ENCODE measurements at regions not wholly inside any gene's neighbourhood (a gene's known extent, or its start where the extent isn't known, plus 50 kb on each side); places are given as distances from the start of the nearest gene placed in this dataset.

DNA sequence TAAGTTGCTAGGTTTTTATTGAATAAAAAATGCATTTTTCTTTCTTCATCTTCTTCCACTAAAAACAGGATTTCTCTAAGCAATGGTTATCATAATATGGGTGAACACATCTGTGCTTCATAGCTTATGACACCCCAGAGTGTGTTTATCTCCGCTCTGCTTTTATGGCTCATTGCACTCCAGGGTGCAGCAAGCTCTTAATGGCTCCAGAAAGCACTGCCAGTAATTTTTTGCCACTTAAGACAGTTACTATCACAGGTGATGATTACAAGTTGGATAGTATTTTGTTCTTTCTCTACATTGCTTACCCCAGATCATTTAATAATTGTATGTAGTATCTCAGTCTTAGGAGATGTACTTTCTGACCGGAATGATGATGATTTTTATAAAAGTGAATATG, 239.3 kb upstream of the CDH20 start:
- no peak overlapping the region for H3K4me3 ChIP-seq (ENCODE audit: low read depth, low read length)
- no peak for DNase-seq (ENCODE audit: low read depth)

DNA sequence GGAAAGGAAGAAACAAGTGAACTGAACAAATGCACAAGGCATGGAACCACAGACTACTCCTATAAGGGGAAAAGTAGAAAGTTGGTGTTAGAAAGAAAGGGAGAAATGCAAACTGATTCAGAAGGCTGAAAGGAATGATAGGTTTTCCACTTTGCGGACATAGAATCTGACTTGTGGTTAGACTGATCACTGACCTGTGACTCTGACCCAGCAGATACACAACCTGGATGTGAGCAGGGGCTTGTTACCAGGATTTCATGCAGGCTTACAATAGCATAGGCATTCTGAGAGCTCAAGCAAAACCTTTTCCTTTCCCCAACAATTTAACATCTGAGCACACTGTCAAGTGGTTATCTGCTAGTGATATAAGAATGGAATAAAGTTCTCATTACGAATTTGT, 237.0 kb upstream of the CDH20 start:
- no peak for DNase-seq (ENCODE audit: low read depth)
- no peak overlapping the region for H3K4me3 ChIP-seq (ENCODE audit: low read depth, low read length)

DNA sequence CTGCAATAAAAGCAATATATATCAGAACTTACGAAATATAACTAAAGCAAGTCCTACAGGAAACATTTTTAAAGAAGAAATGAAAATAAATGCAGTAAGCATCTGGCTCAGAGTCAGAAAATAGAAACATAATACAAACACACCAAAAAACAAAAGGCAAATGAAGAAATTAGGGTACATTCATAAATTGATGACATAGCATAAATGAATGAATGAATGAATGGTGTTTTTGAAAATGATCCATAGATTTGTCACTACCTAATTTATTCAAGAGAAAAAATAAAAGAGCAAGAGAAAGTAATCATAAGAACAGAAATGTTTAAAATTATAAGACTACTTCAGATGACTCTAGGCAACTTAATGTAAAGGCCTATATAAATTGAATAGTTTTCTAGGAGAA, 226.1 kb upstream of the CDH20 start:
- H3K4me3 ChIP-seq (ENCODE audit: low read depth, low read length) = no peak overlapping the region
- no peak for DNase-seq (ENCODE audit: low read depth)

DNA sequence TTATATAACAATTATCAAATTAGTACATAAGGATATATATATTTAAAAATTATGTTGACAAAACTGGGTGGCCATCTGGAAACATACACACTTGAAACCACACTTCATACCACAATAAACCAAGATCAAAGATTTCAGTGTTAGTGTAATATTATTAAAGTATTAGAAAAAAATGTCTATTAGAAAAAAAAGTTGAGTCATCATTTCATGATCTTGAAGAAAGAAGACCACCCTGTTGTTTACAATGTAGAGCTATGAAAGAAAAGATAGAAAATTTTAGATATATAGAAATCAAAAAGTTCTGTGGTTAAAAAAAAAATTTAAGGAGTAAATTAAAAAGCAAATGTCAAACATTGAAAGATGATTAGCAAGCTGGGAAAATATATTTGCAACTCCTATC, 224.5 kb upstream of the CDH20 start:
- no peak for DNase-seq (ENCODE audit: low read depth)
- no peak overlapping the region for H3K4me3 ChIP-seq (ENCODE audit: low read depth, low read length)

DNA sequence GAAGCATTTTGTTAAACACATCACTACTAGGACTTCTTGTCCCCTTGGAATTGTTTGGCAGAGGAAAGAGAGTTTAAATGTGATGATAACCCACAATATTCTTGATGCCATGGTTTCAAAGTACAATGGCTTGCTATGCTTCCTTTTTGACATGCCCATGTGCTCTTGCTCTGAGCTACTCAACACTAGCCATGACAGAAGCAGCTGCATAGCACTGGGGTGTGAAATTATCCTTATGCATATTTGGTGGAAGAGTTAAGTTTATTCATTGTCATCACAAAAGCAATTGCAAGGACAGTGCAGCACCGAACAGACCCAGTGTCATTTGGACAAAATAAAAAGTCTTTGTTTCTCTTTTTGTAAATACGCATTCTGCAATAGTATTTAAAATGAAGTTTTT, 209.9 kb upstream of the CDH20 start:
- no peak for DNase-seq (ENCODE audit: low read depth)

DNA sequence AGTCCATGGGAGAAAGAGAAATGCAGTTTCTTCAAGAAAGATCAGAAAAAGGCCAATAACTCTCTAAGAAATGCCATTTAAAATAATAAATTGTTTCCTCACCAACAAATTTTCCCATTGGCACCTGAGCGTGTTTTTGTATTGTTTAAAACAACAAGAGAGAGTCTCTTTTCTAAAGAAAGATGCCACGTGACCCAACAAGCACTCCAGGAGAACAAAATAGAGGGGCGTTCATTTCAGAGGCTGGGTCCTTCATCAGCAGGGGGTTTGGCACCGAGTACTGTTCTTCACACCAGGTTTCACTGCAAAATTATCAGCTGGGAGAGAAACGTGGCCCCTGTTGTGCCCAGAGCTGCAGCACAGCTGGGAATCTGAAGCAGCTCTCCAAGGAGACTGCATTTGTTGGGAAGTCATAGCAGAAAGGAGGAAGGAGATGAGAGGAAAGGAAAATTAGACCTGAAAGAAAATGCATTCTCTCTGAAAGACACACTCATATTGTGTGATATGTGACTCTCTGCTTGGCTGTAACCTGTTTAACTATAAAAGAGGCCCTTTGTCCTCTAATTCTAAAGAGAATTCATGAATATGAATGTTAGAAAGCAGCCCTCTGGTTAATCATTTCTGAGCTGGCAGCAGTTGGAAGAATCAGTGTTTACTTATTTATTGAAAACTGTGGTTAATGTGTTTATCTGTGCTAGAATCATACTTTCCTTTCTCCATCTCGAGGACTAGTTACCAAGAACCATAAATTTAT, 205.3 kb upstream of the CDH20 start:
- no peak overlapping the region for H3K4me3 ChIP-seq (ENCODE audit: low read depth, low read length)
- DNase-seq (ENCODE audit: low read depth) = no peak

More for the DNA sequence above, 209.9 kb upstream of the CDH20 start:
- H3K4me3 ChIP-seq (ENCODE audit: low read depth, low read length) = no peak overlapping the region

DNA sequence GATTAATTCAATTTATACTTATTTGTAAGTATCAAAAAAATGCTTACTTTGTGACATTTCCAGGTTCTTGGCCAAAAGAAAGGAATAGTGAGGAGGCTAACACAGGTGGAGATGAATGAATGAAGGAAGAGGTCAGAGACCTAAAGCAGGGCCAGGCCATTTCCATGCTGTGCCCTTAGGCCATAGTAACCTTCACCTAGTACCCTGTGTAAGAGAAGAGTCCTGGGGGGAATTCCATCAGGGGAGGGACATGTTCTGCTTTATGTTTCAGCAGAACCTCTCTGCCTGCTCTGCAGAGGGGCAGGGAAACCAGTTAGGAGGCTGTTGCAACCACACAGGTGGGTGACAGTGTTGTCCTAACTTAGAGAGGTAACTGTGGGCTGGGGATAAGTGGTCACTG, 204.2 kb upstream of the CDH20 start:
- no peak overlapping the region for H3K4me3 ChIP-seq (ENCODE audit: low read depth, low read length)
- DNase-seq (ENCODE audit: low read depth) = no peak

DNA sequence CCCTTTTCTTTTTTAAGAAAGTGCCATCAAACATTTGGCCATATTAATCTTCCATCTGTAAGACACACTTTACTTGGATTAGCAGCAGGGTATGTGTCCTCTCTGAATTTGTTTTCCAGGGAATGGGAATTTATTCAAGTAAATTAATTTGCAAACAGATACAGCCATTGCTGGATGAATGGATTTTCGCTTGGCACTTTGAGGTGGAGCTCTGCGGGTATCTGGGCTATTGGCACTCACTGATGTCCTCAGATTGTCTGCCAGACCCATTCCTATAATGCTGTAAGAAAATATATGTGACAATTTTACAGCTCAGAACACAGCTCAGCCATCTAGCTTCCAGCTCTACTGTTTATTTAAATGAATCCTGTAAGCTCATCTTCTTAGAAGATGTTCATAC, 201.2 kb upstream of the CDH20 start:
- no peak overlapping the region for H3K4me3 ChIP-seq (ENCODE audit: low read depth, low read length)
- DNase-seq (ENCODE audit: low read depth) = no peak

DNA sequence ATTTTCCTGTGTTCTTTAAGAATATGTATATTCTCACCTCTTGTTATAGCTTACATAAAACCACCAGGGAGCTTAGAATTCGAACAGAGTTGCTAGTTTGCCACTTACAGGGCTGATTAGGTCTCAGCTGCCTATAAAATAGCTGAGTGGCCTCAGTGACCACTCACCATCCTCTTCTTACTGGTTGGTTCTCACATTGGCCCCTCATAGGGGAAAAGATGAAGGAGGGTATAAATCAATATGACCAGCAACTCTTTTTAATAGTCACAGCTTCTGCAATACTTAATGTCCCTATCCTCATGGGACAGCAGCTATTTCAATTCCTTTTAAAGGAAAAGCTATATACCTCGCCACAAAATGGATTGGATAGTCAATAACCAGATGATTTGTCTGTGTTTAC, 199.4 kb upstream of the CDH20 start:
- no peak overlapping the region for H3K4me3 ChIP-seq (ENCODE audit: low read depth, low read length)
- no peak for DNase-seq (ENCODE audit: low read depth)

DNA sequence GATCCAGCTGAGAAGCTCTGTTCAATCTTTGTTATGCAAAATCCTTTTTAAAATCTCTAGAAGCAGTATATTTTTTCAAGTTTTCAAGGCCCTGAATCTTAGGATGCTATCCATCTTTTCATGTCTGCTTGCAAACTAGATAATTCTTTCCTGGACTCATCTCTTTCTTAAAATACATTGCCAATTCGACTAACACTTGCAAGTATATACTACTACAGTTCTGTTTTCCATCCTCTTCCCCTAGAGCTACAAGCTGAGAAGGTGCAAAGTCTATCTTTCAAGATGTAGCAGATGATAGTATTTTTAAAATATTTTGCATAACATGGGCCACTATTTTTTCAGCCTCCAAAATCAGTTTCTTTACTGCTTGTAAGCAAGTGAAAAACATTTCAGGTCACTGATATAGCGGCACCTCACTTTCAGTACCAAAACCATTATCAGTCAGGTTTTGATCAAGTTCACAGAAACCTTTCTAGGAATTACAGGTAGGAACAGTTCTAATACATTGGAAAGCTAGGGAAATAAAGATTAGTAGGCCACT, 196.4 kb upstream of the CDH20 start:
- H3K4me3 ChIP-seq (ENCODE audit: low read depth, low read length) = no peak overlapping the region
- DNase-seq (ENCODE audit: low read depth) = no peak

DNA sequence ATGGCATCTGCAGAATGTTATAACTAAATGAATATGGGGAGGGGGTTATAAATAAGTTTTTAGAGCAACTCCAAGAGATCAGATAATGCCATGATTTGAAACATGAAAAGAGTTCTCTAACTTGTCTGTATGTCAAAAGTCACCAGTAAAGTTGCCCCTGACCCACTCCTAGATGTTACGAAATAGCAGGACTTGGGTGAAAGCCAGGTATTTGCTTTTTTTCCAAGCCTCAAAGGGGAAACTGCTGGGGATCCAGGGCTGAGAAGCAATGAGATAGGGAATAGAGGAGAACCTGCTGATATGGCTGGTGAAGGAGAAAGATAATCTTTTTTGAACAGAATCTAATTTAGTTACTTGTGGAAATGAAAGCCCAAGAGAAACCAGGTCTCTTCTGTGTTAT, 191.5 kb upstream of the CDH20 start:
- no peak overlapping the region for H3K4me3 ChIP-seq (ENCODE audit: low read depth, low read length)
- no peak for DNase-seq (ENCODE audit: low read depth)

DNA sequence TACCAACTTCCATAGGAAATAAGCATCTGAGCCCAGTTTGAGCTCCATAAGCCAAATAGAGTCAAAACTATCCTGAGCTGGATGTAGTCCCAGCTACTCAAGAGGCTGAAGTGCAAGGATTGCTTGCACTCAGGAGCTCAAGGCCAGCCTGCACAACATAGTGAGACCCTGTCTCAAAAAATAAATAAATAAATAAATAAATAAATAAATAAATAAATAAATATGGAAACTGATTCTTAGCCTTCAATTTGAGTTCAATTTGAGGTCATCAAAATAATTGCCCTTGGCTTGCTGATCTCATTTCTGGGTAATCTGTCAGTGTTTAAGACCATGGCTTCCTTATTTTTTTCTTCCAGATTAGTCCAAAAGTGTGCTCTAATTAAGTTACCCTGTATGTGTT, 184.9 kb upstream of the CDH20 start:
- no peak overlapping the region for H3K4me3 ChIP-seq (ENCODE audit: low read depth, low read length)
- no peak for DNase-seq (ENCODE audit: low read depth)

DNA sequence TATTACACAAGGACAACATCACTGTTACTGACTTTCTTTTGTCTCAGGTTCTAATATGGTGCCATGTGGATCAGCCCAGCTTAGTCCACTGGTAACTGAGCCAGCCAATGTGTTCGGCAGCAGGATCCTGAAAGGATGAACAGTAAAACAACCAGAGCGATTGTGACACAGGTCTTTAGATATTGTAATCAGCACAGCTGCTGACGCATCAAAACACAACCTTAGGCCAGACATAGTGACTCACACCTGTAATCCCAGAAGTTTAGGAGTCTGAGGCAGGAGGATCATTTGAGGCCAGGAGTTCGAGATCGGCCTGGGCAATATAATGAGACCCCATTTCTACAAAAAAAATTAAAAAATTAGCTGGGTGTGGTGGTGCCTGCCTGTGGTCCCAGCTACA, 183.4 kb upstream of the CDH20 start:
- H3K4me3 ChIP-seq (ENCODE audit: low read depth, low read length) = no peak overlapping the region
- DNase-seq (ENCODE audit: low read depth) = no peak

DNA sequence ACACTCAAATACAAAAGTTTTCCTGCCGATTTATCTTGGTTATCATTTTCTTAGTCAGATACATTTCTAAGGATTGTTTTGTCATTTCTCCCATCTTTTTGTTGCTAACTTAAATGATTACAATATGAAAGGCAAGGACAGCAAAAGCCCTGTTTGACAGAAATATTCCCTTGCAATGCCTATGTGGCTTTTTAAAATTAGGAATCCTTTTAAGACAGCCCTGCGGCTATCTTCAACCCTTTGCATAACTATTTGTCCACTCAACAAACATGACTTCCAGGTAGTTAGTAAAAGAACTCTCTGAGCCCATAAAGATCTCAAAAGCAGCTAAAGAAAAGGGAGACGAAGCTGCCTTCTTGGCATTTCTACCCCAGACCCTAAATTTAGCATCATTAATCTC, 179.7 kb upstream of the CDH20 start:
- no peak for DNase-seq (ENCODE audit: low read depth)
- no peak overlapping the region for H3K4me3 ChIP-seq (ENCODE audit: low read depth, low read length)

DNA sequence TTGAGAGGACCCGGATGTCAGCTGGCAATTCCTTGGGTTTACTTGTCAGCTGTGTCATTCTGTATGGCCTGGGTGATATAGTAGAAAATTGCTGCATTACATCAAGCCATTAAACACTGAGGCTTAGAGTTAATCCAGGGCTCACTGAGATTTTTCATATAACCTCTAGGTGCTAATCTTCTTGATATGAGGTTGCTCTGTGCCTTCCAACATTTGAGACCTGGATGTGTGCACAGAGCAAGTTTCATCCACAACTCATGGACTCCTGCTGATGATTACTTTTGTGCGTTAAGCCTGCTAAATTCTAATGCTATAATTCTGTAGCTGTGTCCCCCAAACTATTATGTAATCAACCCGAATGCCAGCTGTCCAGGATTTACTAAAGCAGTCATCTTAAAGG, 178.4 kb upstream of the CDH20 start:
- H3K4me3 ChIP-seq (ENCODE audit: low read depth, low read length) = no peak overlapping the region
- no peak for DNase-seq (ENCODE audit: low read depth)

DNA sequence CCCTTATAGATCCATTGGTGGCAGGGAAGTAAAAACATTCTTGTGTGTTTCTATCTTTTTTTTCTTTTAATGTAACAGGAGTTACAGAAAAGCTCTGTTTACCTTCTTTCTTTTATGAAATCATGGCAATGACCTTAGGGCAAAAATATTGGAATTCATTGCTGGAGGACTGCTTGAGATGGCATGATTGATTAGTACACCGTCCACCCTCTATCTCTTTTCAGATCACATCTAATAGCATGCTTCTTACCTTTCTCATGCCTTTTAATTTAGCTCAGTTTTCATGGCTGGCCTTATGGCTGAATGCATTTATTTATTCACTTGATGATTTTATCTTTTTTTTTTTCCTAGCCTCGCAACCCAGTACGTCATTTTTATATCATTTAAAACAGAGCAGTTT, 177.6 kb upstream of the CDH20 start:
- DNase-seq (ENCODE audit: low read depth) = no peak
- H3K4me3 ChIP-seq (ENCODE audit: low read depth, low read length) = no peak overlapping the region

DNA sequence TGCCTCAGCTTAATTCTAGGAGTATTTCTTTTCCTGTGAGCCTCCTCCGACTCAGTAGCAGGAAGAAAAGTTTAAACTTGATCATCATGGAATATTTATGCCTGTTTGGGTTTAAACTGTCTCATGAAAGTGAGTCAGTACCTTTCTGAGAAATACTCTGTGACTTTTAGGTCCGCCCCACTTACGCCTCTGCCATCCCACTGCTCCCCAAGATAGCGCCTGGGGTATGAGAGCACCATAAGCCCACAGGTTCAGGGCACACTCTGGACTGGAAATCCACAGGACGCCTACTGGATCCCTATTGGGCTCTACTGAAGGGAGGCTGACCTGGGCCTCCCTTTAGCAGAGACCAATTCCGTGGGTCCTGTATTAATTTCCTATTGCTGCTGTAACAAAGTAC, 175.8 kb upstream of the CDH20 start:
- no peak overlapping the region for H3K4me3 ChIP-seq (ENCODE audit: low read depth, low read length)
- DNase-seq (ENCODE audit: low read depth) = no peak

DNA sequence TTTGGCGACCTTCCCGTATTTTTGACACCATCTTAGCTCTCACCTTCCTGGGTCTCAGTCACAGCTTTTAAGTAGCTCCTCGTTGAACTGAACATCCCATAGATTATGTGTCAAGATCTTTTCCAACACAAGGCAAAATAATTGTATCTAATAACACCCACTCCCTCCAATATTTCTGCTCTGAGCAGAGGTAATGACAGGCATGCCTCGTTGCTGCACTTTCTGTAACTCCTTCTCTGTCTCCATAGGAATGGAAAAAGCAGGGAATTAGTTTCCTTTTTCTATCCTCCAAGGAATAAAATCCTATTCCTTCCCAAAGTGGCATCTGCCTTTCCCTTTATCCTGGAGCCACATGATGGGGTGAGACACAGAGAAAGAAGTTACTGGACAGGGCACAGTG, 174.0 kb upstream of the CDH20 start:
- DNase-seq (ENCODE audit: low read depth) = no peak
- H3K4me3 ChIP-seq (ENCODE audit: low read depth, low read length) = no peak overlapping the region

DNA sequence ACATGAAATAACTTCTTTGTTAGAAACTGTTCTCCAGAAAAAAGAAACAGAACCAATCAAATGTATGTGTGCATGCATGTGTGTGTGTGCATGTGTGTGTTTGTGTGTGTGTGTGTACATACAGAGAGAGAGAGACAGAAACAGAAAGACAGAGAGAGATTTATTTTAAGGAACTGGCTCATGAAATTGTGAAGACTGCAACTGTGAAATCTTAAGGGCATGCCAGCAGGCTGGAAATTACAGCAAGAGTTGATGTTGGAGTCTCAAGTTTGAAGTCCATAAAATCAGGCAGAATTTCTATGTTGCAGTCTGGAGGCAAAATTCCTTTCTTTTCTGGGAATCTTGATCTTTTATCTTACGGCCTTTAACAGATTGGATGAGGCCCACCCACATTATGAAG, 168.9 kb upstream of the CDH20 start:
- H3K4me3 ChIP-seq (ENCODE audit: low read depth, low read length) = no peak overlapping the region
- no peak for DNase-seq (ENCODE audit: low read depth)

DNA sequence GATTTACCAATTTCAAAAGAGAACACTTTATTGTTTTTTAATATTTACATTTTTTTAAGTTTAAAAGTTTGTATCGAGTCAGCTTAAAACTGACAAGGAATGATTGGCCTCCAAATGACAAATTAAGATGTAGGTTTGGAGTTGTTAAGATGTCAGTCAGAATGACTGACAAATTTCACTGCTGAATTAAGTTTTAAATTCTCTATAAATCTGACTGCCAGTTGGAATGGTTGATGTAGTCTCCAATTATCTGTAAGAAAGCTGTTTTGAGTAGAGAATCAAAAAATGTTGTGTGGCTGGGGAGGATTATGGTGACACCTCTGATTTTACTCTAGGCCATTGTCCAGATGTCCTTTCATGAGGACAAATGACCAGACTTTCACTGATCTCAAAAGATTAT, 165.3 kb upstream of the CDH20 start:
- H3K4me3 ChIP-seq (ENCODE audit: low read depth, low read length) = no peak overlapping the region
- no peak for DNase-seq (ENCODE audit: low read depth)

DNA sequence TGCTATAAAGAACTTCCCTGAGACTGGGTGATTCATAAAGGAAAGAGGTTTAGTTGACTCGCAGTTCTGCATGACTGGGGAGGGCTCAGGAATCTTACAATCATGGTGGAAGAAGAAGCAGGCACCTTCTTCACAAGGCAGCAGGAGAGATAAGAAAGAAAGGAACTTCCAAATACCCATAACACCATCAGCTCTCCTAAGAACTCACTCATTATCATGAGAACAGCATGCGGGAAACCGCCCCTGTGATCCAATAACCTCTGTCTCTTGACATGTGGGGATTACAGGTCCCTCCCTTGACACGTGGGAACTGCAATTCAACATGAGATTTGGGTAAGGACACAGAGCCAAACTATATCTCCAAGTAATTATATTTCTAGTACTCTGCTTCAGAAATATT, 163.8 kb upstream of the CDH20 start:
- no peak overlapping the region for H3K4me3 ChIP-seq (ENCODE audit: low read depth, low read length)
- DNase-seq (ENCODE audit: low read depth) = no peak

DNA sequence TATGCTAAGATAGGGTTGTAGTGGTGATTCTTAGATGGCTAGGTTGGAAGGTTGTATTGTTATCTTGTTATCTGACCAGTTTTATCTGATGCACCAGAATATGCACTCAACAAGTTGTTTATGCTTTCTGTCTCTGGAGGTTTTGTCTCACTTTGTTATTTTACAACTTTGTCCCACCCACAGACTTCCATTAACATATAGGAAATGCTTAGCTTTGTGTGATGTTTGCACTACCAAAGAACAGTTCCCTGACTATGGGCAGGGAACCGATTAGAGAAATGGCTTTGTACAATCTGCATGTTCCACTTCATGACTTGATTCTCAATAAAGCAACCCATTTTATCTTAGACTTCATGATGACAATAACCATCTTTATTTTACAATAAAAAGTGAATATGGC, 160.6 kb upstream of the CDH20 start:
- DNase-seq (ENCODE audit: low read depth) = no peak
- H3K4me3 ChIP-seq (ENCODE audit: low read depth, low read length) = no peak overlapping the region
